ENCODE measurements at regions not wholly inside any gene's neighbourhood (a gene's known extent, or its start where the extent isn't known, plus 50 kb on each side); places are given as distances from the start of the nearest gene placed in this dataset.
"Not testable (repeated sequence)": the region's sequence is repeated elsewhere in the genome, so short reads cannot be mapped to it uniquely, and the experiment has no call there.

- DNase-seq, H3K4me3 Mint-ChIP-seq, POLR2A ChIA-PET, H3K36me3 Mint-ChIP-seq, ATAC-seq, H3K4me1 Mint-ChIP-seq, H3K27me3 Mint-ChIP-seq, H3K27ac Mint-ChIP-seq, H3K9me3 Mint-ChIP-seq: not testable (repeated sequence)
Observed at GRCh38 chr7:29659213-29659612, 95.6 kb downstream of the PRR15 start.

GRCh38 chr7:29662899-29663298 is 99.3 kb downstream of the PRR15 start:
- H3K4me3 Mint-ChIP-seq, POLR2A ChIA-PET, H3K4me1 Mint-ChIP-seq, H3K9me3 Mint-ChIP-seq, H3K27ac Mint-ChIP-seq, DNase-seq, H3K36me3 Mint-ChIP-seq, ATAC-seq: not testable (repeated sequence)
- peaks cover 0 to 11% (median 4%) of the 10 kb centered on the region in 5 donors for H3K27me3 Mint-ChIP-seq

- DNase-seq, POLR2A ChIA-PET, H3K4me3 Mint-ChIP-seq, H3K9me3 Mint-ChIP-seq, H3K4me1 Mint-ChIP-seq, H3K36me3 Mint-ChIP-seq, ATAC-seq, H3K27ac Mint-ChIP-seq: not testable (repeated sequence)
- H3K27me3 Mint-ChIP-seq = peaks cover 0 to 22% (median 9%) of the 10 kb centered on the region in 5 donors
Observed at GRCh38 chr7:29664999-29665398, 101.4 kb downstream of the PRR15 start.

GRCh38 chr7:29667096-29667669 is 103.5 kb downstream of the PRR15 start:
- POLR2A ChIA-PET, H3K27ac Mint-ChIP-seq, H3K9me3 Mint-ChIP-seq, H3K4me3 Mint-ChIP-seq, ATAC-seq, H3K4me1 Mint-ChIP-seq, H3K36me3 Mint-ChIP-seq, DNase-seq: not testable (repeated sequence)
- H3K27me3 Mint-ChIP-seq = peaks cover 0 to 19% (median 9%) of the 10 kb centered on the region in 5 donors

- H3K9me3 Mint-ChIP-seq, H3K4me1 Mint-ChIP-seq, DNase-seq, H3K4me3 Mint-ChIP-seq, ATAC-seq, H3K36me3 Mint-ChIP-seq, POLR2A ChIA-PET, H3K27ac Mint-ChIP-seq: not testable (repeated sequence)
- H3K27me3 Mint-ChIP-seq = peaks cover 0 to 11% (median 5%) of the 10 kb centered on the region in 5 donors
Observed at GRCh38 chr7:29671286-29671685, 107.7 kb downstream of the PRR15 start.

- ATAC-seq, H3K4me3 Mint-ChIP-seq, H3K4me1 Mint-ChIP-seq, H3K9me3 Mint-ChIP-seq, H3K27ac Mint-ChIP-seq, POLR2A ChIA-PET, DNase-seq, H3K36me3 Mint-ChIP-seq: not testable (repeated sequence)
- H3K27me3 Mint-ChIP-seq = peaks cover 0 to 12% (median 7%) of the 10 kb centered on the region in 5 donors
Observed at GRCh38 chr7:29673635-29674034, 110.0 kb downstream of the PRR15 start.

- H3K4me3 Mint-ChIP-seq, H3K4me1 Mint-ChIP-seq, H3K9me3 Mint-ChIP-seq, H3K27me3 Mint-ChIP-seq, ATAC-seq, H3K36me3 Mint-ChIP-seq, POLR2A ChIA-PET, H3K27ac Mint-ChIP-seq, DNase-seq: not testable (repeated sequence)
Observed at GRCh38 chr7:29674626-29675025, 111.0 kb downstream of the PRR15 start.

GRCh38 chr7:29677254-29677653 is 113.6 kb downstream of the PRR15 start:
- POLR2A ChIA-PET, H3K4me3 Mint-ChIP-seq, H3K9me3 Mint-ChIP-seq, H3K36me3 Mint-ChIP-seq, ATAC-seq, DNase-seq, H3K27ac Mint-ChIP-seq, H3K4me1 Mint-ChIP-seq: not testable (repeated sequence)
- peaks cover 0 to 14% (median 4%) of the 10 kb centered on the region in 5 donors for H3K27me3 Mint-ChIP-seq

- H3K4me1 Mint-ChIP-seq, H3K4me3 Mint-ChIP-seq, H3K9me3 Mint-ChIP-seq, DNase-seq, H3K27ac Mint-ChIP-seq, ATAC-seq, H3K36me3 Mint-ChIP-seq, POLR2A ChIA-PET: not testable (repeated sequence)
- H3K27me3 Mint-ChIP-seq = peaks cover 0 to 17% (median 9%) of the 10 kb centered on the region in 5 donors
Observed at GRCh38 chr7:29679963-29680362, 116.3 kb downstream of the PRR15 start.

GRCh38 chr7:29680601-29681000 is 117.0 kb downstream of the PRR15 start:
- H3K27ac Mint-ChIP-seq, POLR2A ChIA-PET, ATAC-seq, DNase-seq, H3K36me3 Mint-ChIP-seq, H3K9me3 Mint-ChIP-seq, H3K4me1 Mint-ChIP-seq, H3K4me3 Mint-ChIP-seq: not testable (repeated sequence)
- H3K27me3 Mint-ChIP-seq = peaks cover 0 to 17% (median 9%) of the 10 kb centered on the region in 5 donors

- POLR2A ChIA-PET = interaction anchor here (0.6 kb wide), 1 partner anchor 1941 kb away, joined by 3 read pairs; no protein-coding TSS in a partner anchor
- DNase-seq = not testable (repeated sequence)
Observed at GRCh38 chr7:29684151-29684786, 120.6 kb downstream of the PRR15 start.

GRCh38 chr7:29684787-29685650 is 121.3 kb upstream of the WIPF3 start:
- Mint-ChIP-seq H3K9me3 (no peaks in the 10 kb centered on the region), H3K4me3 (peak overlapping the region; percentile 81 to 98 (median 90)), H3K27me3 (peaks cover 6 to 34% (median 20%) of the 10 kb centered on the region in 5 donors), H3K4me1 (peaks cover 2 to 5% (median 4%) of the 10 kb centered on the region in 4 donors), H3K27ac (peak overlapping the region in 3 of 10 donors; percentile 15 to 81 (median 77)), H3K36me3 (no peaks in the 10 kb centered on the region)
- ATAC-seq = peak; percentile 81 to 86
- peak; percentile 2 to 66 (median 29) for DNase-seq
- POLR2A ChIA-PET = interaction anchor here (0.6 kb wide), 1 partner anchor 1941 kb away, joined by 3 read pairs; no protein-coding TSS in a partner anchor

More at GRCh38 chr7:29684151-29684786, 120.6 kb downstream of the PRR15 start:
- Mint-ChIP-seq H3K27me3 (peaks cover 6 to 33% (median 20%) of the 10 kb centered on the region in 5 donors), H3K4me3 (peak overlapping the region; percentile 81 to 98 (median 90)), H3K27ac (peak overlapping the region in 3 of 10 donors; percentile 77 to 91 (median 88))
- not testable (repeated sequence) for H3K9me3 Mint-ChIP-seq, H3K36me3 Mint-ChIP-seq, H3K4me1 Mint-ChIP-seq
- ATAC-seq = peak; percentile 40 to 42

All from naive thymus-derived CD8-positive, alpha-beta T cell (primary cell).